HUES64 (cell line): ENCODE measurements at regions not wholly inside any gene's neighbourhood (a gene's known extent, or its start where the extent isn't known, plus 50 kb on each side); places are given as distances from the start of the nearest gene placed in this dataset.

Experiments
- H3K27ac ChIP-seq: 2 replicates; pipeline ENCODE4 v1.7.0; 2013; ENCODE audit warnings: low read depth, low read length, inconsistent platforms
- H3K27me3 ChIP-seq: 2 replicates; pipeline ENCODE4 v1.6.1; 2013; ENCODE audit warnings: mild to moderate bottlenecking, low read length; ENCODE audit not compliant: insufficient read depth
- H3K36me3 ChIP-seq: 2 replicates; pipeline ENCODE4 v1.6.1; 2013; ENCODE audit warnings: mild to moderate bottlenecking, low read length; ENCODE audit not compliant: insufficient read depth
- H3K4me1 ChIP-seq: 2 replicates; pipeline ENCODE4 v1.6.1; 2013; ENCODE audit warnings: mild to moderate bottlenecking, low read length, moderate library complexity; ENCODE audit not compliant: insufficient read depth
- H3K4me3 ChIP-seq: 2 replicates; pipeline ENCODE4 v1.5.1; 2013; ENCODE audit warnings: mild to moderate bottlenecking, low read length, moderate library complexity
- H3K9ac ChIP-seq: 2 replicates; pipeline ENCODE4 v1.6.1; 2013; ENCODE audit warnings: mild to moderate bottlenecking, low read depth, low read length
- H3K9me3 ChIP-seq: 2 replicates; pipeline ENCODE4 v1.6.1; 2013; ENCODE audit warnings: low read depth, low read length; ENCODE audit not compliant: insufficient read depth
- WGBS: fragments of 150-250, 120-280 bp; methylation state at CpG from one replicate; pipeline ENCODE4 v1.1.7; 2013; ENCODE audit warnings: missing lambda C conversion rate; 5-methylcytosine and 5-hydroxymethylcytosine counted together

GRCh38 chr6:66865771-66866170 lies 1158.7 kb upstream of the EYS start:
- Histone ChIP-seq H3K9me3 (no peaks in the 10 kb centered on the region; the same call in 1 of the 2 replicates), H3K4me3 (no peak overlapping the region), H3K27ac (no peak overlapping the region), H3K27me3 (no peaks in the 10 kb centered on the region), H3K9ac (no peak overlapping the region), H3K4me1 (no peaks in the 10 kb centered on the region), H3K36me3 (no peaks in the 10 kb centered on the region)

- no peaks in the 10 kb centered on the region for H3K4me1 ChIP-seq
- 100% methylated on average over 1 of the region's 2 CpGs for WGBS
Measured at GRCh38 chr6:66861007-66861541, 1154.0 kb upstream of the EYS start.

GRCh38 chr6:66860328-66860727 lies 1153.3 kb upstream of the EYS start:
- Histone ChIP-seq H3K27ac (no peak overlapping the region), H3K9me3 (no peaks in the 10 kb centered on the region; the same call in 1 of the 2 replicates), H3K9ac (no peak overlapping the region), H3K27me3 (no peaks in the 10 kb centered on the region), H3K4me1 (no peaks in the 10 kb centered on the region), H3K36me3 (no peaks in the 10 kb centered on the region), H3K4me3 (no peak overlapping the region)
- 97% methylated on average over 3 of the region's 3 CpGs for WGBS

More at GRCh38 chr6:66861007-66861541, 1154.0 kb upstream of the EYS start:
- Histone ChIP-seq H3K36me3 (no peaks in the 10 kb centered on the region), H3K9me3 (no peaks in the 10 kb centered on the region; the same call in 1 of the 2 replicates), H3K9ac (no peak overlapping the region), H3K27ac (no peak overlapping the region), H3K4me3 (no peak overlapping the region), H3K27me3 (no peaks in the 10 kb centered on the region)

GRCh38 chr6:66858196-66858595 lies 1151.2 kb upstream of the EYS start:
- Histone ChIP-seq H3K4me3 (no peak overlapping the region), H3K4me1 (no peaks in the 10 kb centered on the region), H3K9me3 (no peaks in the 10 kb centered on the region; the same call in 1 of the 2 replicates), H3K9ac (no peak overlapping the region), H3K27me3 (no peaks in the 10 kb centered on the region), H3K27ac (no peak overlapping the region), H3K36me3 (no peaks in the 10 kb centered on the region)
- no CpG with 5 or more reads among the region's 2 CpGs for WGBS

- H3K4me1 ChIP-seq: no peaks in the 10 kb centered on the region
- H3K9me3 ChIP-seq: no peaks in the 10 kb centered on the region; the same call in 1 of the 2 replicates
- no peak overlapping the region for H3K27ac ChIP-seq
- H3K4me3 ChIP-seq: no peak overlapping the region
- no peaks in the 10 kb centered on the region for H3K27me3 ChIP-seq
- H3K36me3 ChIP-seq: no peaks in the 10 kb centered on the region
- H3K9ac ChIP-seq: no peak overlapping the region
Measured at GRCh38 chr6:66854014-66854413, 1147.0 kb upstream of the EYS start.

- no peak overlapping the region for H3K9ac ChIP-seq
- no peaks in the 10 kb centered on the region for H3K36me3 ChIP-seq
- 100% methylated on average over 3 of the region's 3 CpGs for WGBS
Measured at GRCh38 chr6:66851930-66852329, 1144.9 kb upstream of the EYS start.

GRCh38 chr6:66849843-66850242 lies 1142.8 kb upstream of the EYS start:
- Histone ChIP-seq H3K9ac (no peak overlapping the region), H3K9me3 (no peaks in the 10 kb centered on the region; the same call in 1 of the 2 replicates), H3K27me3 (no peaks in the 10 kb centered on the region), H3K36me3 (no peaks in the 10 kb centered on the region), H3K27ac (no peak overlapping the region), H3K4me1 (no peaks in the 10 kb centered on the region), H3K4me3 (no peak overlapping the region)

More at GRCh38 chr6:66851930-66852329, 1144.9 kb upstream of the EYS start:
- Histone ChIP-seq H3K4me3 (no peak overlapping the region), H3K27ac (no peak overlapping the region), H3K27me3 (no peaks in the 10 kb centered on the region), H3K9me3 (no peaks in the 10 kb centered on the region; the same call in 1 of the 2 replicates), H3K4me1 (no peaks in the 10 kb centered on the region)

GRCh38 chr6:66848244-66848953 lies 1141.4 kb upstream of the EYS start:
- H3K4me1 ChIP-seq: no peaks in the 10 kb centered on the region
- no peaks in the 10 kb centered on the region for H3K36me3 ChIP-seq
- H3K9ac ChIP-seq: no peak overlapping the region
- H3K4me3 ChIP-seq: no peak overlapping the region
- H3K9me3 ChIP-seq: no peaks in the 10 kb centered on the region; the same call in 1 of the 2 replicates
- no peaks in the 10 kb centered on the region for H3K27me3 ChIP-seq
- whole genome bisulfite sequencing: 97% methylated on average over 2 of the region's 3 CpGs
- H3K27ac ChIP-seq: no peak overlapping the region

GRCh38 chr6:66838764-66839163 lies 1131.7 kb upstream of the EYS start:
- H3K36me3 ChIP-seq: no peaks in the 10 kb centered on the region
- H3K9ac ChIP-seq: no peak overlapping the region
- H3K9me3 ChIP-seq: no peaks in the 10 kb centered on the region
- H3K4me1 ChIP-seq: no peaks in the 10 kb centered on the region
- WGBS: 88% methylated on average over 5 of the region's 5 CpGs
- H3K27me3 ChIP-seq: no peaks in the 10 kb centered on the region
- H3K27ac ChIP-seq: no peak overlapping the region
- H3K4me3 ChIP-seq: no peak overlapping the region

- Histone ChIP-seq H3K36me3 (no peaks in the 10 kb centered on the region), H3K9me3 (no peaks in the 10 kb centered on the region), H3K4me1 (no peaks in the 10 kb centered on the region), H3K27me3 (no peaks in the 10 kb centered on the region), H3K9ac (no peak overlapping the region), H3K27ac (no peak overlapping the region), H3K4me3 (no peak overlapping the region)
- WGBS: 83% methylated on average over 3 of the region's 3 CpGs
Measured at GRCh38 chr6:66825539-66825938, 1118.5 kb upstream of the EYS start.

GRCh38 chr6:66814156-66814555 lies 1107.1 kb upstream of the EYS start:
- no peak overlapping the region for H3K4me3 ChIP-seq
- H3K9me3 ChIP-seq: no peaks in the 10 kb centered on the region
- no peak overlapping the region for H3K9ac ChIP-seq
- WGBS: 93% methylated on average over 2 of the region's 3 CpGs
- H3K27me3 ChIP-seq: no peaks in the 10 kb centered on the region
- no peak overlapping the region for H3K27ac ChIP-seq
- H3K4me1 ChIP-seq: no peaks in the 10 kb centered on the region
- H3K36me3 ChIP-seq: no peaks in the 10 kb centered on the region
